ENCODE measurements at regions not wholly inside any gene's neighbourhood (a gene's known extent, or its start where the extent isn't known, plus 50 kb on each side); places are given as distances from the start of the nearest gene placed in this dataset.

GRCh38 chrX:39714471-39714870 is 383.3 kb downstream of the BCOR start:
- TF ChIP-seq POLR2A (IDR thresholded peaks at IDR 0.05) (no peak), POLR2AphosphoS5 (IDR thresholded peaks at IDR 0.05) (no peak)
- TF ChIP-seq, protein P1, sequence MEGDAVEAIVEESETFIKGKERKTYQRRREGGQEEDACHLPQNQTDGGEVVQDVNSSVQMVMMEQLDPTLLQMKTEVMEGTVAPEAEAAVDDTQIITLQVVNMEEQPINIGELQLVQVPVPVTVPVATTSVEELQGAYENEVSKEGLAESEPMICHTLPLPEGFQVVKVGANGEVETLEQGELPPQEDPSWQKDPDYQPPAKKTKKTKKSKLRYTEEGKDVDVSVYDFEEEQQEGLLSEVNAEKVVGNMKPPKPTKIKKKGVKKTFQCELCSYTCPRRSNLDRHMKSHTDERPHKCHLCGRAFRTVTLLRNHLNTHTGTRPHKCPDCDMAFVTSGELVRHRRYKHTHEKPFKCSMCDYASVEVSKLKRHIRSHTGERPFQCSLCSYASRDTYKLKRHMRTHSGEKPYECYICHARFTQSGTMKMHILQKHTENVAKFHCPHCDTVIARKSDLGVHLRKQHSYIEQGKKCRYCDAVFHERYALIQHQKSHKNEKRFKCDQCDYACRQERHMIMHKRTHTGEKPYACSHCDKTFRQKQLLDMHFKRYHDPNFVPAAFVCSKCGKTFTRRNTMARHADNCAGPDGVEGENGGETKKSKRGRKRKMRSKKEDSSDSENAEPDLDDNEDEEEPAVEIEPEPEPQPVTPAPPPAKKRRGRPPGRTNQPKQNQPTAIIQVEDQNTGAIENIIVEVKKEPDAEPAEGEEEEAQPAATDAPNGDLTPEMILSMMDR (IDR thresholded peaks at IDR 0.05) = no peak
